ENCODE measurements at regions not wholly inside any gene's neighbourhood (a gene's known extent, or its start where the extent isn't known, plus 50 kb on each side); places are given as distances from the start of the nearest gene placed in this dataset.

DNA sequence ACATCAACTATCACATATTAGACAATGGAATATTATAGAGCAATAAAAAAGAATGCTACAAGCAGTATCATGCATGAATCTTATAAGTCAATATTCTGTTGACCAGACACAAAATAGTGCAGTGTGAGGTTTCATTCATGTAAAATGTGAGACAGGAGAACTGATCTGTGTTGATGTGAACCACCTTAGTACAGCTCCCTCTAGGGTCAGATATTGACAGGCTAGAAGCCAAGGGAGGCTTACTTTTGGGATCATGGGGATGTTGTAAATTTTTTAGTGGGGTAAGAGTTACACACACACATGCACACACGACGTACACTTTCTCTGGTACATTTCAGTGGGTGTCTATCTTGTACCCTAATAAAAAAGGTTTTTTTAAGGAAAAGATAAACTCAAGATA is 231.6 kb upstream of the FOXK1 start:
- H3K4me3 ChIP-seq (replicated peaks; ENCODE audit: insufficient read depth, low read length) = no peak overlapping the region
- no peak for DNase-seq (ENCODE audit: low read depth in 1 of 2, low spot score in 1 of 2)
- TF ChIP-seq GABPA (IDR thresholded peaks at IDR 0.05; ENCODE audit: low read depth) (no peak), SPI1 (IDR thresholded peaks at IDR 0.05; ENCODE audit: borderline replicate concordance, low read depth) (no peak)
- no peaks in the 10 kb centered on the region for H3K27me3 ChIP-seq (ENCODE audit: insufficient read depth, poor library complexity, severe bottlenecking)
- H3K27ac ChIP-seq (replicated peaks) = no peak overlapping the region

DNA sequence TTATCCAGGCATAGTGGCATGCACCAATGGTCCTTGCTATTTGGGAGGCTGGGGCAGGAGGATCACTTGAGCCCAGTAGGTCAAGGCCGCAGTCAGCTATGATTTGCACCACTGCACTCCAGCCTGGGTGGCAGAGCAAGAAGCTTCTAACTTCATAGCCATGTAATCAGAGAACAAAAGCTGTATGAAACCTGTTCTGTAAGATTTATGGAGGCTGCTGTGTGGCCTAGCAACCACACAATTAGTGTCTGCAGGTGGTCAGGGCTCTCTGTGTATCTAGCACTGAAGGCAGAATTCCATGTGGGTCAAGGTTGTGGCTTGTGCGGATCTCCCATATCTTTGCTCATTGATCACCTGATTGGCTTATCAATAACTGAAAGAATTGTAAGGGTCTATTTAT is 221.5 kb upstream of the FOXK1 start:
- DNase-seq (ENCODE audit: low read depth in 1 of 2, low spot score in 1 of 2) = no peak
- H3K27ac ChIP-seq (replicated peaks) = no peak overlapping the region
- H3K27me3 ChIP-seq (ENCODE audit: insufficient read depth, poor library complexity, severe bottlenecking) = no peaks in the 10 kb centered on the region

DNA sequence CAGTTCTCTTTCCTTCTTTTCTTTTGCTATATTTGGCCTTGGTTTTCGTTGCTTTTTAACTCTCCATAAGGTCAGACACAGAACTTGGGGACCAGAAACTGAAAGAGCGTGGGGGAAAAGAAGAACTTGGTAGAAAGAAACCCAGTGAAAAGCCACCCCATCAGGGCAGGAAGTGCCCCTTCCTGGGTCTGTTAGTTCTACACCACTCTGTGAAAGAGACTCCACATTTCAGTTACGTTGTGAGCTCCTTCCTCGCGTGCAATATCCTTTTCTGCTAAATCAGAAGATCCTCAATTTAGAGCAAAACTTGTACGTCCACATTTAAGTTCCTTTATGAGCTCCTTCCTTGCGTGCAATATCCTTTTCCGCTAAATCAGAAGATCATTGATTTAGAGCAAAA is 220.6 kb upstream of the FOXK1 start:
- TF ChIP-seq POLR2AphosphoS5 (IDR thresholded peaks at IDR 0.05; ENCODE audit: low read depth) (no peak), SPI1 (IDR thresholded peaks at IDR 0.05; ENCODE audit: borderline replicate concordance, low read depth) (no peak), GABPA (IDR thresholded peaks at IDR 0.05; ENCODE audit: low read depth) (no peak)
- TF ChIP-seq, protein P1, sequence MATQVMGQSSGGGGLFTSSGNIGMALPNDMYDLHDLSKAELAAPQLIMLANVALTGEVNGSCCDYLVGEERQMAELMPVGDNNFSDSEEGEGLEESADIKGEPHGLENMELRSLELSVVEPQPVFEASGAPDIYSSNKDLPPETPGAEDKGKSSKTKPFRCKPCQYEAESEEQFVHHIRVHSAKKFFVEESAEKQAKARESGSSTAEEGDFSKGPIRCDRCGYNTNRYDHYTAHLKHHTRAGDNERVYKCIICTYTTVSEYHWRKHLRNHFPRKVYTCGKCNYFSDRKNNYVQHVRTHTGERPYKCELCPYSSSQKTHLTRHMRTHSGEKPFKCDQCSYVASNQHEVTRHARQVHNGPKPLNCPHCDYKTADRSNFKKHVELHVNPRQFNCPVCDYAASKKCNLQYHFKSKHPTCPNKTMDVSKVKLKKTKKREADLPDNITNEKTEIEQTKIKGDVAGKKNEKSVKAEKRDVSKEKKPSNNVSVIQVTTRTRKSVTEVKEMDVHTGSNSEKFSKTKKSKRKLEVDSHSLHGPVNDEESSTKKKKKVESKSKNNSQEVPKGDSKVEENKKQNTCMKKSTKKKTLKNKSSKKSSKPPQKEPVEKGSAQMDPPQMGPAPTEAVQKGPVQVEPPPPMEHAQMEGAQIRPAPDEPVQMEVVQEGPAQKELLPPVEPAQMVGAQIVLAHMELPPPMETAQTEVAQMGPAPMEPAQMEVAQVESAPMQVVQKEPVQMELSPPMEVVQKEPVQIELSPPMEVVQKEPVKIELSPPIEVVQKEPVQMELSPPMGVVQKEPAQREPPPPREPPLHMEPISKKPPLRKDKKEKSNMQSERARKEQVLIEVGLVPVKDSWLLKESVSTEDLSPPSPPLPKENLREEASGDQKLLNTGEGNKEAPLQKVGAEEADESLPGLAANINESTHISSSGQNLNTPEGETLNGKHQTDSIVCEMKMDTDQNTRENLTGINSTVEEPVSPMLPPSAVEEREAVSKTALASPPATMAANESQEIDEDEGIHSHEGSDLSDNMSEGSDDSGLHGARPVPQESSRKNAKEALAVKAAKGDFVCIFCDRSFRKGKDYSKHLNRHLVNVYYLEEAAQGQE (IDR thresholded peaks at IDR 0.05; ENCODE audit: insufficient replicate concordance, low read depth) = no peak
- TF ChIP-seq, protein P2, sequence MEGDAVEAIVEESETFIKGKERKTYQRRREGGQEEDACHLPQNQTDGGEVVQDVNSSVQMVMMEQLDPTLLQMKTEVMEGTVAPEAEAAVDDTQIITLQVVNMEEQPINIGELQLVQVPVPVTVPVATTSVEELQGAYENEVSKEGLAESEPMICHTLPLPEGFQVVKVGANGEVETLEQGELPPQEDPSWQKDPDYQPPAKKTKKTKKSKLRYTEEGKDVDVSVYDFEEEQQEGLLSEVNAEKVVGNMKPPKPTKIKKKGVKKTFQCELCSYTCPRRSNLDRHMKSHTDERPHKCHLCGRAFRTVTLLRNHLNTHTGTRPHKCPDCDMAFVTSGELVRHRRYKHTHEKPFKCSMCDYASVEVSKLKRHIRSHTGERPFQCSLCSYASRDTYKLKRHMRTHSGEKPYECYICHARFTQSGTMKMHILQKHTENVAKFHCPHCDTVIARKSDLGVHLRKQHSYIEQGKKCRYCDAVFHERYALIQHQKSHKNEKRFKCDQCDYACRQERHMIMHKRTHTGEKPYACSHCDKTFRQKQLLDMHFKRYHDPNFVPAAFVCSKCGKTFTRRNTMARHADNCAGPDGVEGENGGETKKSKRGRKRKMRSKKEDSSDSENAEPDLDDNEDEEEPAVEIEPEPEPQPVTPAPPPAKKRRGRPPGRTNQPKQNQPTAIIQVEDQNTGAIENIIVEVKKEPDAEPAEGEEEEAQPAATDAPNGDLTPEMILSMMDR (IDR thresholded peaks at IDR 0.05; ENCODE audit: insufficient read depth, low read length) = no peak
- peak in 1 of 2 experiments; percentile 1 for DNase-seq (ENCODE audit: low read depth in 1 of 2, low spot score in 1 of 2)
- Histone ChIP-seq H3K4me3 (replicated peaks; ENCODE audit: insufficient read depth, low read length) (no peak overlapping the region), H3K27me3 (ENCODE audit: insufficient read depth, poor library complexity, severe bottlenecking) (no peaks in the 10 kb centered on the region), H3K27ac (replicated peaks) (no peak overlapping the region)

More for the DNA sequence above, 221.5 kb upstream of the FOXK1 start:
- H3K4me3 ChIP-seq (replicated peaks; ENCODE audit: insufficient read depth, low read length) = no peak overlapping the region
- TF ChIP-seq, protein P2 (IDR thresholded peaks at IDR 0.05; ENCODE audit: insufficient read depth, low read length) = no peak
- TF ChIP-seq GABPA (IDR thresholded peaks at IDR 0.05; ENCODE audit: low read depth) = no peak
- TF ChIP-seq, protein P1 (IDR thresholded peaks at IDR 0.05; ENCODE audit: insufficient replicate concordance, low read depth) = no peak

DNA sequence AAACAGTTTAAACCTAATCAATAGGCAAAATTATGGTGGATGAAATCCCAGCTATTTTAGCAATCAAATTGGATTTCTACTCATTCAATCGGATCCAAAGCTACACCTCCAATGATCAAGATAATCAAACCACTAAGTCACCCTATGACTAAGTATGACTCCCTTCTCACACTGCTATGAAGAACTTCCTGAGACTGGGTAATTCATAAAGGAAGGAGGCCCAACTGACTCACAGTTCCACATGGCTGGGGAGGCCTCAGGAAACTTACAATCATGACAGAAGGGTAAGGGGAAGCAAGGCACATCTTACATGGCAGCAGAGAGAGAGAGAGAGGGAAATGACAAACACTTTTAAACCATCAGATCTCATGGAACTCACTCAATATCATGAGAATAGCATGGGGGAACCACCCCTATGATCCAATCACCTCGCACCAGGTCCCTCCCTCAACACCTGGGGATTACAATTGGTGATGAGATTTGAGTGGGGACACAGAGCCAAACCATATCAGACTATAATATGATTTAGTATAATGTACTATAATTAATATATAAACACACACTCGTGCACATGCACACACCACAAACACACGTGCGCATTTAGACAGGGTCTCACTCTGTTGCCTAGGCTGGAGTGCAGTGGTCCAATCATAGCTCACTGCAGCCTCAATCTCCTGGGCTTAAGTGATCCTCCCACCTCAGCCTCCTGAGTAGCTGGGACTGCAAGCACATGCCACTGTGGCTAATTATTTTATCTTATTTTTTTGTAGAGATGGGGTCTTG is 213.6 kb upstream of the FOXK1 start:
- Histone ChIP-seq H3K4me3 (replicated peaks; ENCODE audit: insufficient read depth, low read length) (no peak overlapping the region), H3K27ac (replicated peaks) (no peak overlapping the region), H3K27me3 (ENCODE audit: insufficient read depth, poor library complexity, severe bottlenecking) (no peaks in the 10 kb centered on the region)
- DNase-seq (ENCODE audit: low read depth in 1 of 2, low spot score in 1 of 2) = no peak
- no peak for TF ChIP-seq POLR2AphosphoS5 (IDR thresholded peaks at IDR 0.05; ENCODE audit: low read depth)
- no peak for TF ChIP-seq GABPA (IDR thresholded peaks at IDR 0.05; ENCODE audit: low read depth)
- TF ChIP-seq SPI1 (IDR thresholded peaks at IDR 0.05; ENCODE audit: borderline replicate concordance, low read depth) = no peak
- TF ChIP-seq, protein P2 (IDR thresholded peaks at IDR 0.05; ENCODE audit: insufficient read depth, low read length) = no peak
- TF ChIP-seq, protein P1 (IDR thresholded peaks at IDR 0.05; ENCODE audit: insufficient replicate concordance, low read depth) = no peak
